DOHH2 (cell line): ENCODE measurements at regions not wholly inside any gene's neighbourhood (a gene's known extent, or its start where the extent isn't known, plus 50 kb on each side); places are given as distances from the start of the nearest gene placed in this dataset.

Source experiments
- H3F3A ChIP-seq: fragments of 200-600 bp; sonication (generic), shearing (Covaris generic); 2 replicates; pipeline ENCODE4 v1.6.0; 2016; ENCODE audit warnings: antibody characterized with exemption, mild to moderate bottlenecking; ENCODE audit not compliant: control insufficient read depth, insufficient read depth
- H3K27ac ChIP-seq: fragments of 200-600 bp; sonication (generic); 2 replicates; pipeline ENCODE4 v1.5.1; 2014; ENCODE audit warnings: low read depth, mild to moderate bottlenecking, low read length, moderate library complexity
- H3K27me3 ChIP-seq: fragments of 200-600 bp; sonication (generic); 2 replicates; pipeline ENCODE4 v1.6.1; 2014; ENCODE audit warnings: mild to moderate bottlenecking, low read length, mixed read lengths; ENCODE audit not compliant: control insufficient read depth
- H3K36me3 ChIP-seq: fragments of 200-600 bp; sonication (generic); 2 replicates; pipeline ENCODE4 v1.6.1; 2014; ENCODE audit warnings: mild to moderate bottlenecking, low read length, moderate library complexity, mixed read lengths; ENCODE audit not compliant: control insufficient read depth
- H3K4me1 ChIP-seq: fragments of 200-600 bp; sonication (generic); 2 replicates; pipeline ENCODE4 v1.6.1; 2014; ENCODE audit warnings: mild to moderate bottlenecking, low read length, mixed read lengths; ENCODE audit not compliant: control insufficient read depth
- H3K4me2 ChIP-seq: fragments of 200-600 bp; sonication (generic); 2 replicates; pipeline ENCODE4 v1.6.0; 2014; ENCODE audit warnings: mild to moderate bottlenecking, low read length, moderate library complexity
- H3K4me3 ChIP-seq: fragments of 200-600 bp; sonication (generic); 2 replicates; pipeline ENCODE4 v1.5.1; 2014; ENCODE audit warnings: mild to moderate bottlenecking, low read length, mixed read lengths
- H3K79me2 ChIP-seq: fragments of 200-600 bp; sonication (generic); 2 replicates; pipeline ENCODE4 v1.6.1; 2014; ENCODE audit warnings: mild to moderate bottlenecking, low read length, mixed read lengths; ENCODE audit not compliant: control insufficient read depth
- H3K9me2 ChIP-seq: fragments of 200-600 bp; sonication (generic); replicated peaks from 2 replicates; pipeline ENCODE4 v1.6.1; 2014; ENCODE audit warnings: mild to moderate bottlenecking, low read length, mixed read lengths; ENCODE audit not compliant: control insufficient read depth
- H3K9me3 ChIP-seq: fragments of 200-600 bp; sonication (generic); 2 replicates; pipeline ENCODE4 v1.6.1; 2014; ENCODE audit warnings: antibody characterized with exemption, low read length, mixed read lengths; ENCODE audit not compliant: control insufficient read depth, insufficient read depth
- H4K20me1 ChIP-seq: fragments of 200-600 bp; sonication (generic); 2 replicates; pipeline ENCODE4 v1.6.0; 2014; ENCODE audit warnings: low read depth, mild to moderate bottlenecking, antibody characterized with exemption, low read length, moderate library complexity; ENCODE audit not compliant: control insufficient read depth, insufficient read depth
- CTCF ChIP-seq: fragments of 200-600 bp; sonication (generic); IDR thresholded peaks from one replicate; pipeline ENCODE4 v1.5.1; 2014; ENCODE audit warnings: antibody characterized with exemption, mild to moderate bottlenecking, low read depth, low read length; ENCODE audit not compliant: poor library complexity, severe bottlenecking
- EZH2phosphoT487 ChIP-seq: fragments of 200-600 bp; sonication (generic); IDR thresholded peaks from 2 replicates; pipeline ENCODE4 v1.6.1; 2017; ENCODE audit warnings: borderline replicate concordance, mild to moderate bottlenecking, antibody characterized with exemption, low read length, moderate library complexity, mixed read lengths

GRCh38 chr3:106673926-106674569 is 703.2 kb upstream of the CCDC54 start:
- Histone ChIP-seq H4K20me1 (no peaks in the 10 kb centered on the region), H3K9me3 (no peaks in the 10 kb centered on the region), H3K4me2 (no peak overlapping the region), H3F3A (no peaks in the 10 kb centered on the region), H3K9me2 (no peaks in the 10 kb centered on the region), H3K27me3 (no peaks in the 10 kb centered on the region), H3K4me1 (no peaks in the 10 kb centered on the region), H3K79me2 (no peaks in the 10 kb centered on the region), H3K36me3 (no peaks in the 10 kb centered on the region), H3K27ac (no peak overlapping the region), H3K4me3 (no peak overlapping the region)
- TF ChIP-seq EZH2phosphoT487 = no peak
- TF ChIP-seq CTCF = no peak

GRCh38 chr3:106675451-106675850 is 701.8 kb upstream of the CCDC54 start:
- no peak overlapping the region for H3K27ac ChIP-seq

GRCh38 chr3:106678657-106679390 is 698.4 kb upstream of the CCDC54 start:
- Histone ChIP-seq H3K79me2 (no peaks in the 10 kb centered on the region), H3K4me3 (no peak overlapping the region), H3K4me1 (no peaks in the 10 kb centered on the region), H4K20me1 (no peaks in the 10 kb centered on the region), H3K9me2 (no peaks in the 10 kb centered on the region), H3K9me3 (no peaks in the 10 kb centered on the region), H3K27ac (no peak overlapping the region), H3K4me2 (no peak overlapping the region), H3F3A (no peaks in the 10 kb centered on the region), H3K36me3 (no peaks in the 10 kb centered on the region), H3K27me3 (no peaks in the 10 kb centered on the region)
- TF ChIP-seq CTCF = no peak
- no peak for TF ChIP-seq EZH2phosphoT487

More at GRCh38 chr3:106675451-106675850, 701.8 kb upstream of the CCDC54 start:
- H3K4me3 ChIP-seq = no peak overlapping the region
- no peaks in the 10 kb centered on the region for H3K4me1 ChIP-seq
- H4K20me1 ChIP-seq = no peaks in the 10 kb centered on the region
- H3K79me2 ChIP-seq = no peaks in the 10 kb centered on the region
- no peaks in the 10 kb centered on the region for H3K36me3 ChIP-seq
- TF ChIP-seq EZH2phosphoT487 (no peak), CTCF (no peak)
- no peaks in the 10 kb centered on the region for H3K9me3 ChIP-seq
- no peak overlapping the region for H3K4me2 ChIP-seq
- H3K27me3 ChIP-seq = no peaks in the 10 kb centered on the region
- no peaks in the 10 kb centered on the region for H3K9me2 ChIP-seq
- H3F3A ChIP-seq = no peaks in the 10 kb centered on the region
